Peyer's patch (tissue), 4 donors: ENCODE measurements at regions not wholly inside any gene's neighbourhood (a gene's known extent, or its start where the extent isn't known, plus 50 kb on each side); places are given as distances from the start of the nearest gene placed in this dataset.

ENCODE experiments used
- DNase-seq, 3 donors: peaks; one replicate each; pipeline ENCODE4 v3.0.0-alpha.2; 2017 to 2019
- H3K27ac ChIP-seq, 4 donors: fragments of 200-600 bp; sonication (generic); one replicate each; pipeline ENCODE4 v1.5.1; 2016 to 2019
- H3K27me3 ChIP-seq, 2 donors: fragments of 200-600 bp; sonication (generic); one replicate each; pipeline ENCODE4 v1.5.1; 2019
- H3K36me3 ChIP-seq, 3 donors: fragments of 200-600 bp; sonication (generic); one replicate each; pipeline ENCODE4 v1.5.1; 2016 to 2019
- H3K4me1 ChIP-seq, 4 donors: fragments of 200-600 bp; sonication (generic); one replicate each; pipeline ENCODE4 v1.5.1; 2016 to 2019
- H3K4me3 ChIP-seq, 4 donors: fragments of 200-600 bp; sonication (generic); 1 replicate in 3 of 4; 2 replicates in 1 of 4; pipeline ENCODE4 v1.5.1; 2016 to 2019; ENCODE audit warnings: mild to moderate bottlenecking in 1 of 4
- H3K9me3 ChIP-seq, 4 donors: fragments of 200-600 bp; sonication (generic); one replicate each; pipeline ENCODE4 v1.5.1; 2016 to 2019; ENCODE audit warnings: mild to moderate bottlenecking in 1 of 4
- POLR2A ChIP-seq, 2 donors: fragments of 450-650 bp; IDR thresholded peaks; one replicate each; pipeline ENCODE4 v1.5.1; 2017; ENCODE audit warnings: antibody characterized with exemption in 2 of 2, mild to moderate bottlenecking in 2 of 2, moderate library complexity in 2 of 2
- TF ChIP-seq, protein P1 (sequence below), 6 experiments: fragments of 450-650 bp in 4 of 6; fragments of 200-600 bp in 2 of 6; sonication (generic) in 1 of 6; IDR thresholded peaks; one replicate each; pipeline ENCODE4 v1.5.1; 2017 to 2019; ENCODE audit warnings: antibody characterized with exemption in 6 of 6, mild to moderate bottlenecking in 3 of 6, moderate library complexity in 1 of 6

DNA sequence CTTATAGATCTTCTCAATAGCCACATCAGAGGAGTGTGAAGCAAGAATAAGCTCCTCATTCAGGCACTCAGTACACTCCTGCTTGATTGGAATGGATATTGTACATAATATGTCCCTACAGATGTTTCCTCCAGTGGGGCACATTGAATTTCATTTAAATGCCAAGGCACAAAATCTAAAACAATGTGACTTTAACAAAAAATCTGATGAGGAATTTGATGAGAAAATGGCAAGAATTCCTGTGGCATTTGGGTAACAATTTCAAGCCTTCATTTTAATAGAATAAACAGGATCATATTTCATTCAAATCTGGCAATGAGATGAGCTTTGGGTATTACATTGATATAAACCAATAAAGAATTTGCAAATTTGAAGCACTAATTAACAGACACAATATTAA lies 307.7 kb upstream of the PKN2 start:
- Histone ChIP-seq H3K4me3 (no peak overlapping the region), H3K4me1 (no peaks in the 10 kb centered on the region), H3K36me3 (no peaks in the 10 kb centered on the region), H3K27me3 (no peaks in the 10 kb centered on the region), H3K9me3 (no peaks in the 10 kb centered on the region), H3K27ac (no peak overlapping the region)
- DNase-seq = no peak
- TF ChIP-seq, protein P1, sequence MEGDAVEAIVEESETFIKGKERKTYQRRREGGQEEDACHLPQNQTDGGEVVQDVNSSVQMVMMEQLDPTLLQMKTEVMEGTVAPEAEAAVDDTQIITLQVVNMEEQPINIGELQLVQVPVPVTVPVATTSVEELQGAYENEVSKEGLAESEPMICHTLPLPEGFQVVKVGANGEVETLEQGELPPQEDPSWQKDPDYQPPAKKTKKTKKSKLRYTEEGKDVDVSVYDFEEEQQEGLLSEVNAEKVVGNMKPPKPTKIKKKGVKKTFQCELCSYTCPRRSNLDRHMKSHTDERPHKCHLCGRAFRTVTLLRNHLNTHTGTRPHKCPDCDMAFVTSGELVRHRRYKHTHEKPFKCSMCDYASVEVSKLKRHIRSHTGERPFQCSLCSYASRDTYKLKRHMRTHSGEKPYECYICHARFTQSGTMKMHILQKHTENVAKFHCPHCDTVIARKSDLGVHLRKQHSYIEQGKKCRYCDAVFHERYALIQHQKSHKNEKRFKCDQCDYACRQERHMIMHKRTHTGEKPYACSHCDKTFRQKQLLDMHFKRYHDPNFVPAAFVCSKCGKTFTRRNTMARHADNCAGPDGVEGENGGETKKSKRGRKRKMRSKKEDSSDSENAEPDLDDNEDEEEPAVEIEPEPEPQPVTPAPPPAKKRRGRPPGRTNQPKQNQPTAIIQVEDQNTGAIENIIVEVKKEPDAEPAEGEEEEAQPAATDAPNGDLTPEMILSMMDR (IDR thresholded peaks at IDR 0.05) = no peak
- no peak for TF ChIP-seq POLR2A (IDR thresholded peaks at IDR 0.05)

DNA sequence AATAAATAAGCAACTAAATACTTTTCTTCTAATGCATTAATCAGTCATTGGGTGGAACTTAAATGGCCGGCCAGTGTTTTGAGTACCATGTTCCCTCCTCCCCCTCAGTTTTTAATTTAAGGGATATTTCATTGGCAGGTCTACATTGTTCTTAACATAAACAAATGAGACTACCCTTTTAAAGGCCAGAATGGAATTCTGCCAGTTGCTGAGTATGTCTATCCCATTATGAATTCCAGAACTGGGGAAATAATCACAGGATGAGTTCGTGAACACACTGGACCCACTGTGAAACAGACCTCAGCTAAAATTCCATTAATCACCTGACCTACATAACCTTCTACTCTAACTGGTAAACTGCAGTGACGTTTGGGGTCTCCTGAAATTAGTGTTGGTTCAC lies 305.5 kb upstream of the PKN2 start:
- no peaks in the 10 kb centered on the region for H3K9me3 ChIP-seq
- H3K4me3 ChIP-seq = no peak overlapping the region
- no peaks in the 10 kb centered on the region for H3K4me1 ChIP-seq
- H3K36me3 ChIP-seq = no peaks in the 10 kb centered on the region
- no peaks in the 10 kb centered on the region for H3K27me3 ChIP-seq
- no peak overlapping the region for H3K27ac ChIP-seq
- TF ChIP-seq, protein P1 (IDR thresholded peaks at IDR 0.05) = no peak
- no peak for TF ChIP-seq POLR2A (IDR thresholded peaks at IDR 0.05)
- no peak for DNase-seq

DNA sequence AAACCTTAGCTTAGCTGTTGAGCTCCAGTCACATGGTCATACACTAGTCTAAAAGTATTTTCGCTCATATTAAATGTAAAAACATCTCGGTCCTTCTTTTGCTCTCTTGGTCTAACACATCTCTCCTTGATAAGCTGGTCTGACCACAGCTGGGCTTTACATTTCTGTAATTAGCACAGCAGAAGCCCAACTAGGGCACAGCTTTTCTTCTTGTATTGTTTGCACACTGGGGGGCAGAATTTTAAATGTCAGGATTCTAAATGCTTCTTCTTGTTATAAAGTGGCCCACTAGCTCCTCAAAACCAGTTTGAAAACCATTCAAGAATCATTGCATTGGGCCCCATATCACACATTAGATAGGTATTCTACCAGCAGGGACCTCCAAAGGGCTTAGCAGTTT lies 289.1 kb upstream of the PKN2 start:
- DNase-seq = no peak
- no peak overlapping the region for H3K4me3 ChIP-seq
- no peak overlapping the region for H3K27ac ChIP-seq
- H3K27me3 ChIP-seq = no peaks in the 10 kb centered on the region
- H3K36me3 ChIP-seq = no peaks in the 10 kb centered on the region
- TF ChIP-seq, protein P1 (IDR thresholded peaks at IDR 0.05) = no peak
- TF ChIP-seq POLR2A (IDR thresholded peaks at IDR 0.05) = no peak
- H3K4me1 ChIP-seq = no peaks in the 10 kb centered on the region
- H3K9me3 ChIP-seq = no peaks in the 10 kb centered on the region

DNA sequence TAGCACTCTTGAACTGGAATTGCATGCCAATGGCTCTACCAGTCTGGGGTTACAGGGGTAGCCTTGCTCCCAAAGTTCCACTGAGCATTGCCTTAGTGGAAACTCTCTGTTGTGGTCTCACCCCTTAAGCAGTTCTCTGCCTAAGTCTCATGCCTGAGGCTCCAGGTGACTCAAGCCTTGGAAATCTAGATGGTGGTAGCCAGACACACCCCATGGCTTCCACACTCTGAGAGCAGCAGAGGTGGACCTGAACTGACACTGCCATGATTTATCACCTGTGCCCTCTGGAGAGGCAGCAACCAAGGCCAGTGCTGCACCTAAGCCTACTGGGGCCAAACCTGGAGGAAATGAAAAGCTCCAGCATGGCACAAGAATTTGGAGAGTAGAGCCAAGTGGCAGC lies 285.7 kb upstream of the PKN2 start:
- no peaks in the 10 kb centered on the region for H3K9me3 ChIP-seq
- DNase-seq = no peak
- H3K36me3 ChIP-seq = no peaks in the 10 kb centered on the region
- no peak overlapping the region for H3K4me3 ChIP-seq
- TF ChIP-seq POLR2A (IDR thresholded peaks at IDR 0.05) = no peak
- TF ChIP-seq, protein P1 (IDR thresholded peaks at IDR 0.05) = no peak
- no peak overlapping the region for H3K27ac ChIP-seq
- no peaks in the 10 kb centered on the region for H3K27me3 ChIP-seq
- H3K4me1 ChIP-seq = no peaks in the 10 kb centered on the region

DNA sequence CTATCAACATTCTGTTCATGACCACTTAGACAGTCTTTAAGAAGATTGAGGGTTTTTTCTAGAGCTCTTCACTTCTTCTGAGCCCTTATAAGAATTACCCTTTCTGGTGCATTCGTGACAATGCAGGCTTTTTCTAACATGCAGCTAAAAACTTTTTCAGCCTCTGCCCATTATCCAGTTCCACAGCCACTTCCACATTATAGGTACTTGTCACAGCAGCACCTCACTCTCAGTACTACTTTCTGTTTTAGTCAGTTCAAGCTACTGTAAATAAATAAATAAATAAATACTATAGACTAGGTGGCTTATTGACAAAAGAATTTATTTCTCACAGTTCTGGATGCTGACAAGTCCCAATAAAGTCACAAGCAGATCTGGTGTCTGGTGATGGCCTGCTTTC lies 284.4 kb upstream of the PKN2 start:
- Histone ChIP-seq H3K36me3 (no peaks in the 10 kb centered on the region), H3K27ac (no peak overlapping the region), H3K4me3 (no peak overlapping the region), H3K4me1 (no peaks in the 10 kb centered on the region), H3K9me3 (no peaks in the 10 kb centered on the region), H3K27me3 (no peaks in the 10 kb centered on the region)
- no peak for TF ChIP-seq POLR2A (IDR thresholded peaks at IDR 0.05)
- no peak for DNase-seq

DNA sequence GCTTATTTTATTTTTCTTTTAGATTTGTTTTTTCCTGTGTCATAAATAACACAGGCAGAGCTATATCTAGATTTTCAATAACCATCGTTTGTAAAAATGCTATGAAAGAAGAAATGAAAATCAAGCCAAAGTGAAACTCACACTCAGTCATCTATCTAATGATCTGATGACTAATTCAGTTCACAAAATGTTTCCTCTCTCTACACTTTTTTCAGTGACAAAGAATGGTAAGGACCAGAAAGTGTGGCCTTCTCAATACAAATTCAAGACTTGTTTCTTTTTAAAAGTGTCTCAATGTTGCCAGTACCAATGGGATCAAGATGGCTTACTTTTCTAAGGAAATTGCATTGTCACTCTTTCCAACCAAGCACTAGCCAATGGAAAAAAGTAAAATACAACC lies 282.8 kb upstream of the PKN2 start:
- H3K4me3 ChIP-seq = no peak overlapping the region
- no peaks in the 10 kb centered on the region for H3K36me3 ChIP-seq
- TF ChIP-seq POLR2A (IDR thresholded peaks at IDR 0.05) = no peak
- TF ChIP-seq, protein P1 (IDR thresholded peaks at IDR 0.05) = no peak
- H3K27ac ChIP-seq = no peak overlapping the region
- no peaks in the 10 kb centered on the region for H3K9me3 ChIP-seq
- H3K4me1 ChIP-seq = no peaks in the 10 kb centered on the region
- no peak for DNase-seq
- H3K27me3 ChIP-seq = no peaks in the 10 kb centered on the region
